Neural cell (in vitro differentiated cells): ENCODE measurements at regions not wholly inside any gene's neighbourhood (a gene's known extent, or its start where the extent isn't known, plus 50 kb on each side); places are given as distances from the start of the nearest gene placed in this dataset.

Source experiments
- H2AFZ ChIP-seq: fragments of 200-600, 300-800 bp; sonication (generic), shearing (Covaris generic); 2 replicates; pipeline ENCODE4 v1.6.0; 2014; ENCODE audit warnings: low read depth, mild to moderate bottlenecking, antibody characterized with exemption, low read length, moderate library complexity
- H3F3A ChIP-seq: fragments of 200-600 bp; shearing (Covaris generic); 2 replicates; pipeline ENCODE4 v1.6.1; 2016; ENCODE audit warnings: mild to moderate bottlenecking, moderate library complexity, mixed read lengths, antibody characterized with exemption, low read length; ENCODE audit not compliant: insufficient read depth, poor library complexity, severe bottlenecking
- H3K27ac ChIP-seq: fragments of 200-600, 300-800 bp; sonication (generic), shearing (Covaris generic); 2 replicates; pipeline ENCODE4 v1.5.1; 2014; ENCODE audit warnings: mild to moderate bottlenecking, low read length, moderate library complexity
- H3K27me3 ChIP-seq: fragments of 300-800, 200-600 bp; sonication (generic), shearing (Covaris generic); 2 replicates; pipeline ENCODE4 v1.6.0; 2014; ENCODE audit warnings: mild to moderate bottlenecking, low read depth, low read length, moderate library complexity; ENCODE audit not compliant: insufficient read depth
- H3K36me3 ChIP-seq: fragments of 300-800, 200-600 bp; sonication (generic), shearing (Covaris generic); 2 replicates; pipeline ENCODE4 v1.5.1; 2014; ENCODE audit warnings: mild to moderate bottlenecking, antibody characterized with exemption, low read length, moderate library complexity; ENCODE audit not compliant: insufficient read depth
- H3K4me2 ChIP-seq: fragments of 300-800, 200-600 bp; sonication (generic), shearing (Covaris generic); 2 replicates; pipeline ENCODE4 v1.6.0; 2014; ENCODE audit warnings: mild to moderate bottlenecking, low read length
- H3K4me3 ChIP-seq: fragments of 300-800, 200-600 bp; sonication (generic), shearing (Covaris generic); 2 replicates; pipeline ENCODE4 v1.5.1; 2014; ENCODE audit warnings: mild to moderate bottlenecking, low read length, moderate library complexity
- H3K79me2 ChIP-seq: fragments of 200-600 bp; shearing (Covaris generic); replicated peaks from 2 replicates; pipeline ENCODE4 v1.6.0; 2014; ENCODE audit warnings: mild to moderate bottlenecking, low read length, moderate library complexity; ENCODE audit not compliant: insufficient read depth
- H3K9ac ChIP-seq: fragments of 300-800, 200-600 bp; sonication (generic), shearing (Covaris generic); 2 replicates; pipeline ENCODE4 v1.6.1; 2016; ENCODE audit warnings: mild to moderate bottlenecking, low read length, mixed read lengths
- H3K9me2 ChIP-seq: fragments of 200-600 bp; shearing (Covaris generic); 2 replicates; pipeline ENCODE4 v1.6.1; 2016; ENCODE audit warnings: mild to moderate bottlenecking, low read length, mixed read lengths; ENCODE audit not compliant: insufficient read depth
- H3K9me3 ChIP-seq: fragments of 200-600, 300-800 bp; sonication (generic), shearing (Covaris generic); 2 replicates; pipeline ENCODE4 v1.6.1; 2016; ENCODE audit warnings: mild to moderate bottlenecking, mixed run types, low read length, moderate library complexity, mixed read lengths
- H4K20me1 ChIP-seq: fragments of 200-600 bp; shearing (Covaris generic); 2 replicates; pipeline ENCODE4 v1.6.1; 2016; ENCODE audit warnings: mild to moderate bottlenecking, mixed run types; ENCODE audit not compliant: insufficient read depth
- EP300 ChIP-seq: fragments of 450-650 bp; conservative IDR thresholded peaks from 2 replicates; pipeline ENCODE4 v1.6.1; 2014; ENCODE audit warnings: antibody characterized with exemption, mild to moderate bottlenecking, moderate library complexity; ENCODE audit not compliant: poor library complexity, severe bottlenecking
- EZH2 ChIP-seq: fragments of 200-600, 300-800 bp; shearing (Covaris generic), sonication (generic); IDR thresholded peaks from 2 replicates; pipeline ENCODE4 v1.6.1; 2014; ENCODE audit warnings: antibody characterized with exemption, low read length, borderline replicate concordance, mild to moderate bottlenecking; ENCODE audit not compliant: insufficient read depth, poor library complexity, severe bottlenecking
- MXI1 ChIP-seq: fragments of 450-650 bp; conservative IDR thresholded peaks from 2 replicates; pipeline ENCODE4 v1.6.1; 2014; ENCODE audit warnings: antibody characterized with exemption, mild to moderate bottlenecking; ENCODE audit not compliant: poor library complexity, severe bottlenecking
- POLR2AphosphoS5 ChIP-seq: IDR thresholded peaks from 2 replicates; pipeline ENCODE4 v1.6.1; 2012
- RAD21 ChIP-seq: fragments of 450-650 bp; conservative IDR thresholded peaks from 2 replicates; pipeline ENCODE4 v1.6.1; 2014; ENCODE audit warnings: antibody characterized with exemption, mild to moderate bottlenecking, moderate library complexity
- REST ChIP-seq: IDR thresholded peaks from 2 replicates; pipeline ENCODE4 v1.6.1; 2012; ENCODE audit warnings: borderline replicate concordance
- SMC3 ChIP-seq: fragments of 450-650 bp; conservative IDR thresholded peaks from 2 replicates; pipeline ENCODE4 v1.6.1; 2014; ENCODE audit warnings: antibody characterized with exemption, mild to moderate bottlenecking, moderate library complexity; ENCODE audit not compliant: poor library complexity
- TAF1 ChIP-seq: IDR thresholded peaks from 2 replicates; pipeline ENCODE4 v1.6.1; 2012; ENCODE audit warnings: low read depth
- TF ChIP-seq, protein P1 (sequence below): fragments of 450-650 bp; IDR thresholded peaks from 2 replicates; pipeline ENCODE4 v1.5.1; 2014; ENCODE audit warnings: antibody characterized with exemption, mild to moderate bottlenecking, moderate library complexity; ENCODE audit not compliant: poor library complexity, severe bottlenecking

- Histone ChIP-seq H3K4me3 (no peak overlapping the region), H3K9ac (no peak overlapping the region), H4K20me1 (no peaks in the 10 kb centered on the region), H3F3A (no peaks in the 10 kb centered on the region), H2AFZ (no peak overlapping the region), H3K9me3 (no peaks in the 10 kb centered on the region), H3K27ac (no peak overlapping the region), H3K79me2 (no peaks in the 10 kb centered on the region), H3K36me3 (no peaks in the 10 kb centered on the region), H3K9me2 (no peaks in the 10 kb centered on the region), H3K4me2 (no peak overlapping the region), H3K27me3 (no peaks in the 10 kb centered on the region)
- TF ChIP-seq EZH2 (no peak), POLR2AphosphoS5 (no peak), RAD21 (no peak), SMC3 (no peak), MXI1 (no peak), TAF1 (no peak), REST (no peak), EP300 (no peak)
- TF ChIP-seq, protein P1, sequence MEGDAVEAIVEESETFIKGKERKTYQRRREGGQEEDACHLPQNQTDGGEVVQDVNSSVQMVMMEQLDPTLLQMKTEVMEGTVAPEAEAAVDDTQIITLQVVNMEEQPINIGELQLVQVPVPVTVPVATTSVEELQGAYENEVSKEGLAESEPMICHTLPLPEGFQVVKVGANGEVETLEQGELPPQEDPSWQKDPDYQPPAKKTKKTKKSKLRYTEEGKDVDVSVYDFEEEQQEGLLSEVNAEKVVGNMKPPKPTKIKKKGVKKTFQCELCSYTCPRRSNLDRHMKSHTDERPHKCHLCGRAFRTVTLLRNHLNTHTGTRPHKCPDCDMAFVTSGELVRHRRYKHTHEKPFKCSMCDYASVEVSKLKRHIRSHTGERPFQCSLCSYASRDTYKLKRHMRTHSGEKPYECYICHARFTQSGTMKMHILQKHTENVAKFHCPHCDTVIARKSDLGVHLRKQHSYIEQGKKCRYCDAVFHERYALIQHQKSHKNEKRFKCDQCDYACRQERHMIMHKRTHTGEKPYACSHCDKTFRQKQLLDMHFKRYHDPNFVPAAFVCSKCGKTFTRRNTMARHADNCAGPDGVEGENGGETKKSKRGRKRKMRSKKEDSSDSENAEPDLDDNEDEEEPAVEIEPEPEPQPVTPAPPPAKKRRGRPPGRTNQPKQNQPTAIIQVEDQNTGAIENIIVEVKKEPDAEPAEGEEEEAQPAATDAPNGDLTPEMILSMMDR = no peak
Observed at GRCh38 chr6:54574671-54575070, 266.4 kb downstream of the TINAG start.

DNA sequence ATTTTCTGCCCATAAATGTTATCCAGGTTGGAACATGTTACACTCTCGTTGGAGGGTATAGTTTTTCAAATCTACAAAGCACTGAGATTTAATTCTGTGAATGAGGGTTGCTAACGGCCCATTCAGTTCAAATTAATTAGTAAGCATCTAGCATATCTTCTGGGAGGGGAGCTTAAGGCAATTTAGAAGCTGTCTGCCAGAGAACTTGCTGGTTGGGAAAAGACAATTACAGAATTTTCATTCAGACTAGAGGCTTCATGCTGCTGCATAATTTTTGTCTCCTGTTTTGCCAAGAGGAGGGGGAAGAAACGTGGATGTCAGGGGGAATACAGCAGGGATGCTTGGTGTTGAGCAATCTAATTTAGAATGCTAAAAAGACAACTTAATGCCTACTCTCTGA lies 268.3 kb upstream of the FAM83B start:
- Histone ChIP-seq H3K36me3 (no peaks in the 10 kb centered on the region), H3K4me3 (no peak overlapping the region), H3K9me3 (no peaks in the 10 kb centered on the region), H3F3A (no peaks in the 10 kb centered on the region), H4K20me1 (no peaks in the 10 kb centered on the region), H3K79me2 (no peaks in the 10 kb centered on the region), H3K9me2 (no peaks in the 10 kb centered on the region), H3K4me2 (no peak overlapping the region), H3K27ac (no peak overlapping the region), H3K9ac (no peak overlapping the region), H2AFZ (no peak overlapping the region), H3K27me3 (no peaks in the 10 kb centered on the region)
- TF ChIP-seq MXI1 = no peak
- no peak for TF ChIP-seq EP300
- no peak for TF ChIP-seq EZH2
- TF ChIP-seq REST = no peak
- TF ChIP-seq TAF1 = no peak
- TF ChIP-seq POLR2AphosphoS5 = no peak
- no peak for TF ChIP-seq SMC3
- TF ChIP-seq, protein P1 = no peak
- no peak for TF ChIP-seq RAD21
